ENCODE measurements at regions not wholly inside any gene's neighbourhood (a gene's known extent, or its start where the extent isn't known, plus 50 kb on each side); places are given as distances from the start of the nearest gene placed in this dataset.
"Not testable (repeated sequence)": the region's sequence is repeated elsewhere in the genome, so short reads cannot be mapped to it uniquely, and the experiment has no call there.

GRCh38 chr21:31546443-31547170 is 112.9 kb upstream of the SOD1 start:
- ATAC-seq (ENCODE audit: poor library complexity) (no peak), DNase-seq (no peak)
- intact Hi-C loops (cut with DNase I), result no loop called here

- DNase-seq (no peak), ATAC-seq (ENCODE audit: poor library complexity) (no peak)
- intact Hi-C loops (cut with DNase I), result no loop called here
Observed at GRCh38 chr21:31545036-31545435, 114.5 kb upstream of the SOD1 start.

GRCh38 chr21:31543191-31543590 is 116.3 kb upstream of the SOD1 start:
- DNase-seq, result no peak
- ATAC-seq (ENCODE audit: poor library complexity), result no peak
- intact Hi-C loops (cut with DNase I), result no loop called here

- intact Hi-C loops (cut with DNase I), result no loop called here
- ATAC-seq (ENCODE audit: poor library complexity), result no peak
- DNase-seq, result no peak
Observed at GRCh38 chr21:31538816-31539215, 120.7 kb upstream of the SOD1 start.

GRCh38 chr21:31537872-31538576 is 121.5 kb upstream of the SOD1 start:
- no peak for ATAC-seq (ENCODE audit: poor library complexity)
- intact Hi-C loops (cut with DNase I), result no loop called here
- no peak for DNase-seq

- no peak for ATAC-seq (ENCODE audit: poor library complexity)
- intact Hi-C loops (cut with DNase I), result no loop called here
- no peak for DNase-seq
Observed at GRCh38 chr21:31536138-31536537, 123.4 kb upstream of the SOD1 start.

GRCh38 chr21:31531967-31532366 is 127.5 kb upstream of the SOD1 start:
- no peak for DNase-seq
- ATAC-seq (ENCODE audit: poor library complexity), result no peak
- intact Hi-C loops (cut with DNase I), result no loop called here

- no peak for DNase-seq
- ATAC-seq (ENCODE audit: poor library complexity), result no peak
Observed at GRCh38 chr21:31530897-31531705, 128.4 kb upstream of the SOD1 start.

GRCh38 chr21:31530364-31530763 is 129.1 kb upstream of the SOD1 start:
- ATAC-seq (ENCODE audit: poor library complexity) (no peak), DNase-seq (no peak)
- intact Hi-C loops (cut with DNase I), result no loop called here

More at GRCh38 chr21:31530897-31531705, 128.4 kb upstream of the SOD1 start:
- intact Hi-C loops (cut with DNase I), result no loop called here

- no peak for ATAC-seq (ENCODE audit: poor library complexity)
- intact Hi-C loops (cut with DNase I), result no loop called here
- no peak for DNase-seq
Observed at GRCh38 chr21:31529406-31529805, 130.1 kb upstream of the SOD1 start.

GRCh38 chr21:31526040-31526439 is 133.5 kb upstream of the SOD1 start:
- ATAC-seq (ENCODE audit: poor library complexity) (no peak), DNase-seq (no peak)
- intact Hi-C loops (cut with DNase I), result no loop called here

GRCh38 chr21:31524140-31524539 is 135.4 kb upstream of the SOD1 start:
- ATAC-seq (ENCODE audit: poor library complexity) (no peak), DNase-seq (no peak)
- intact Hi-C loops (cut with DNase I), result no loop called here

GRCh38 chr21:31521515-31521914 is 138.0 kb upstream of the SOD1 start:
- ATAC-seq (ENCODE audit: poor library complexity), result no peak
- intact Hi-C loops (cut with DNase I), result no loop called here
- DNase-seq, result no peak

- DNase-seq, result no peak
- ATAC-seq (ENCODE audit: poor library complexity), result no peak
- intact Hi-C loops (cut with DNase I), result no loop called here
Observed at GRCh38 chr21:31520561-31521098, 138.9 kb upstream of the SOD1 start.

GRCh38 chr21:31518580-31518979 is 140.9 kb upstream of the SOD1 start:
- no peak for DNase-seq
- intact Hi-C loops (cut with DNase I), result no loop called here

GRCh38 chr21:31517664-31518414 is 141.7 kb upstream of the SOD1 start:
- no peak for ATAC-seq (ENCODE audit: poor library complexity)
- DNase-seq, result no peak
- intact Hi-C loops (cut with DNase I), result no loop called here

More at GRCh38 chr21:31518580-31518979, 140.9 kb upstream of the SOD1 start:
- no peak for ATAC-seq (ENCODE audit: poor library complexity)

GRCh38 chr21:31515253-31515652 is 144.2 kb upstream of the SOD1 start:
- DNase-seq, result no peak
- intact Hi-C loops (cut with DNase I), result no loop called here
- ATAC-seq (ENCODE audit: poor library complexity), result no peak

GRCh38 chr21:31514598-31514997 is 144.9 kb upstream of the SOD1 start:
- ATAC-seq (ENCODE audit: poor library complexity), result no peak
- intact Hi-C loops (cut with DNase I), result no loop called here
- DNase-seq, result no peak

- ATAC-seq (ENCODE audit: poor library complexity); DNase-seq; intact Hi-C loops (cut with DNase I): not testable (repeated sequence)
Observed at GRCh38 chr21:31513541-31513940, 146.0 kb upstream of the SOD1 start.

Measured in Right ventricle myocardium superior (tissue), 1 donor.